ENCODE measurements at regions not wholly inside any gene's neighbourhood (a gene's known extent, or its start where the extent isn't known, plus 50 kb on each side); places are given as distances from the start of the nearest gene placed in this dataset.

- TF ChIP-seq CTCF (IDR thresholded peaks at IDR 0.05; ENCODE audit: insufficient read depth, low read length, severe bottlenecking): no peak
- no peak for DNase-seq (ENCODE audit: low read depth)
- peaks cover 2% of the 10 kb centered on the region for H3K27me3 ChIP-seq (ENCODE audit: control insufficient read depth, insufficient read depth, low read length)
- H3K4me3 ChIP-seq (ENCODE audit: low read depth, low read length): no peak overlapping the region
- H3K36me3 ChIP-seq (ENCODE audit: control insufficient read depth, insufficient read depth, low read length): no peaks in the 10 kb centered on the region
- no peak for FAIRE-seq
Observed at GRCh38 chr3:193793123-193793522, 200.1 kb downstream of the OPA1 start.

GRCh38 chr3:193794002-193794881, 201.2 kb downstream of the OPA1 start:
- Histone ChIP-seq H3K4me3 (ENCODE audit: low read depth, low read length) (no peak overlapping the region), H3K27me3 (ENCODE audit: control insufficient read depth, insufficient read depth, low read length) (no peaks in the 10 kb centered on the region), H3K36me3 (ENCODE audit: control insufficient read depth, insufficient read depth, low read length) (no peaks in the 10 kb centered on the region)
- FAIRE-seq: no peak
- no peak for TF ChIP-seq CTCF (IDR thresholded peaks at IDR 0.05; ENCODE audit: insufficient read depth, low read length, severe bottlenecking)
- no peak for DNase-seq (ENCODE audit: low read depth)

- H3K4me3 ChIP-seq (ENCODE audit: low read depth, low read length): no peak overlapping the region
- DNase-seq (ENCODE audit: low read depth) (no peak), FAIRE-seq (no peak)
- no peaks in the 10 kb centered on the region for H3K27me3 ChIP-seq (ENCODE audit: control insufficient read depth, insufficient read depth, low read length)
- TF ChIP-seq CTCF (IDR thresholded peaks at IDR 0.05; ENCODE audit: insufficient read depth, low read length, severe bottlenecking): no peak
- no peaks in the 10 kb centered on the region for H3K36me3 ChIP-seq (ENCODE audit: control insufficient read depth, insufficient read depth, low read length)
Observed at GRCh38 chr3:193795062-193795690, 202.2 kb downstream of the OPA1 start.

- H3K4me3 ChIP-seq (ENCODE audit: low read depth, low read length): no peak overlapping the region
- TF ChIP-seq CTCF (IDR thresholded peaks at IDR 0.05; ENCODE audit: insufficient read depth, low read length, severe bottlenecking): no peak
- DNase-seq (ENCODE audit: low read depth) (peak; percentile 11), FAIRE-seq (no peak)
- no peaks in the 10 kb centered on the region for H3K27me3 ChIP-seq (ENCODE audit: control insufficient read depth, insufficient read depth, low read length)
- H3K36me3 ChIP-seq (ENCODE audit: control insufficient read depth, insufficient read depth, low read length): no peaks in the 10 kb centered on the region
Observed at GRCh38 chr3:193796089-193796488, 203.1 kb downstream of the OPA1 start.

- no peaks in the 10 kb centered on the region for H3K27me3 ChIP-seq (ENCODE audit: control insufficient read depth, insufficient read depth, low read length)
- H3K36me3 ChIP-seq (ENCODE audit: control insufficient read depth, insufficient read depth, low read length): no peaks in the 10 kb centered on the region
- H3K4me3 ChIP-seq (ENCODE audit: low read depth, low read length): no peak overlapping the region
- no peak for FAIRE-seq
- DNase-seq (ENCODE audit: low read depth): no peak
- TF ChIP-seq CTCF (IDR thresholded peaks at IDR 0.05; ENCODE audit: insufficient read depth, low read length, severe bottlenecking): no peak
Observed at GRCh38 chr3:193797566-193797965, 204.6 kb downstream of the OPA1 start.

Measured in bronchial epithelial cell (primary cell).